HEK293 (cell line): ENCODE measurements at regions not wholly inside any gene's neighbourhood (a gene's known extent, or its start where the extent isn't known, plus 50 kb on each side); places are given as distances from the start of the nearest gene placed in this dataset.
A peak's percentile ranks its signal among the peaks of the same experiment; 100 is the strongest.

Source experiments
- GLIS1 ChIP-seq: fragments of 450-650 bp; formaldehyde crosslinking; IDR thresholded peaks from 2 replicates; pipeline ENCODE4 v1.5.1; 2016; ENCODE audit warnings: missing biosample characterization, missing genetic modification characterization
- GLIS2 ChIP-seq: fragments of 450-650 bp; formaldehyde crosslinking; IDR thresholded peaks from 2 replicates; pipeline ENCODE4 v1.5.1; 2016; ENCODE audit warnings: missing biosample characterization, missing genetic modification characterization
- KLF16 ChIP-seq: fragments of 450-650 bp; formaldehyde crosslinking; IDR thresholded peaks from 2 replicates; pipeline ENCODE4 v1.5.1; 2017; ENCODE audit warnings: missing biosample characterization, missing genetic modification characterization
- KLF8 ChIP-seq: fragments of 450-650 bp; formaldehyde crosslinking; IDR thresholded peaks from 2 replicates; pipeline ENCODE4 v1.5.1; 2016; ENCODE audit warnings: missing biosample characterization, missing genetic modification characterization
- MEIS1 ChIP-seq: sonication (generic); formaldehyde crosslinking; IDR thresholded peaks from 2 replicates; pipeline ENCODE4 v1.8.1; 2022; ENCODE audit warnings: missing genetic modification reagents, mild to moderate bottlenecking, borderline replicate concordance
- PRDM10 ChIP-seq: fragments of 450-650 bp; formaldehyde crosslinking; IDR thresholded peaks from 2 replicates; pipeline ENCODE4 v1.5.1; 2016; ENCODE audit warnings: missing biosample characterization, missing genetic modification characterization
- YY2 ChIP-seq: fragments of 450-650 bp; formaldehyde crosslinking; IDR thresholded peaks from 2 replicates; pipeline ENCODE4 v1.5.1; 2016; ENCODE audit warnings: missing biosample characterization, missing genetic modification characterization
- ZBTB49 ChIP-seq: fragments of 450-650 bp; formaldehyde crosslinking; IDR thresholded peaks from 2 replicates; pipeline ENCODE4 v1.5.1; 2016; ENCODE audit warnings: missing biosample characterization, missing genetic modification characterization, low read depth
- ZFP41 ChIP-seq: fragments of 450-650 bp; formaldehyde crosslinking; IDR thresholded peaks from 2 replicates; pipeline ENCODE4 v1.5.1; 2016; ENCODE audit warnings: missing biosample characterization, missing genetic modification characterization, borderline replicate concordance
- ZNF121 ChIP-seq: fragments of 450-650 bp; formaldehyde crosslinking; IDR thresholded peaks from 2 replicates; pipeline ENCODE4 v1.5.1; 2016; ENCODE audit warnings: missing biosample characterization, missing genetic modification characterization
- ZNF157 ChIP-seq: fragments of 450-650 bp; formaldehyde crosslinking; IDR thresholded peaks from 2 replicates; pipeline ENCODE4 v1.5.1; 2016; ENCODE audit warnings: missing biosample characterization, missing genetic modification characterization
- ZNF175 ChIP-seq: fragments of 450-650 bp; formaldehyde crosslinking; IDR thresholded peaks from 2 replicates; pipeline ENCODE4 v1.5.1; 2016; ENCODE audit warnings: missing biosample characterization, missing genetic modification characterization
- ZNF280C ChIP-seq: fragments of 450-650 bp; formaldehyde crosslinking; IDR thresholded peaks from 2 replicates; pipeline ENCODE4 v1.5.1; 2016; ENCODE audit warnings: missing biosample characterization, missing genetic modification characterization
- ZNF37A ChIP-seq: fragments of 450-650 bp; IDR thresholded peaks from 2 replicates; pipeline ENCODE4 v1.5.1; 2018; ENCODE audit warnings: missing biosample characterization, missing genetic modification characterization
- ZNF391 ChIP-seq: fragments of 450-650 bp; formaldehyde crosslinking; IDR thresholded peaks from 2 replicates; pipeline ENCODE4 v1.5.1; 2016; ENCODE audit warnings: low read depth, missing biosample characterization, missing genetic modification characterization, borderline replicate concordance
- ZNF416 ChIP-seq: fragments of 450-650 bp; formaldehyde crosslinking; IDR thresholded peaks from 2 replicates; pipeline ENCODE4 v1.5.1; 2016; ENCODE audit warnings: missing biosample characterization, missing genetic modification characterization
- ZNF561 ChIP-seq: fragments of 450-650 bp; IDR thresholded peaks from 2 replicates; pipeline ENCODE4 v1.5.1; 2018; ENCODE audit warnings: missing biosample characterization, missing genetic modification characterization, borderline replicate concordance
- ZNF610 ChIP-seq: fragments of 450-650 bp; formaldehyde crosslinking; IDR thresholded peaks from 2 replicates; pipeline ENCODE4 v1.5.1; 2016; ENCODE audit warnings: missing biosample characterization, missing genetic modification characterization, borderline replicate concordance
- ZNF621 ChIP-seq: fragments of 450-650 bp; formaldehyde crosslinking; IDR thresholded peaks from 2 replicates; pipeline ENCODE4 v1.5.1; 2017; ENCODE audit warnings: missing biosample characterization, missing genetic modification characterization
- ZNF645 ChIP-seq: fragments of 450-650 bp; formaldehyde crosslinking; IDR thresholded peaks from 2 replicates; pipeline ENCODE4; 2016; ENCODE audit warnings: missing biosample characterization, missing genetic modification characterization
- ZNF768 ChIP-seq: fragments of 450-650 bp; formaldehyde crosslinking; IDR thresholded peaks from 2 replicates; pipeline ENCODE4 v1.5.1; 2018; ENCODE audit warnings: missing biosample characterization, mild to moderate bottlenecking, missing genetic modification characterization
- ZNF777 ChIP-seq: fragments of 450-650 bp; formaldehyde crosslinking; IDR thresholded peaks from 2 replicates; pipeline ENCODE4 v1.5.1; 2017; ENCODE audit warnings: missing biosample characterization, missing genetic modification characterization, borderline replicate concordance
- ZNF785 ChIP-seq: fragments of 450-650 bp; formaldehyde crosslinking; IDR thresholded peaks from 2 replicates; pipeline ENCODE4 v1.5.1; 2016; ENCODE audit warnings: missing biosample characterization, missing genetic modification characterization
- ZNF837 ChIP-seq: fragments of 450-650 bp; formaldehyde crosslinking; IDR thresholded peaks from 2 replicates; pipeline ENCODE4 v1.5.1; 2016; ENCODE audit warnings: missing biosample characterization, missing genetic modification characterization
- ZSCAN5A ChIP-seq: fragments of 450-650 bp; formaldehyde crosslinking; IDR thresholded peaks from 2 replicates; pipeline ENCODE4 v1.5.1; 2016; ENCODE audit warnings: missing biosample characterization, missing genetic modification characterization
- TF ChIP-seq, protein P1 (sequence below): fragments of 450-650 bp; formaldehyde crosslinking; IDR thresholded peaks from 2 replicates; pipeline ENCODE4 v1.5.1; 2017; ENCODE audit warnings: missing biosample characterization, mild to moderate bottlenecking, missing genetic modification characterization, moderate library complexity

GRCh38 chr20:56957737-56958553 lies 308.5 kb downstream of the BMP7 start (continued):
- TF ChIP-seq PRDM10 (tag by site-specific recombination) (no peak), ZNF37A (tag by site-specific recombination) (no peak), GLIS1 (tag by site-specific recombination) (no peak), KLF16 (tag by site-specific recombination) (no peak), ZBTB49 (tag by site-specific recombination) (no peak), MEIS1 (CRISPR knock-in tag) (no peak), ZNF768 (tag by site-specific recombination) (no peak), ZNF157 (tag by site-specific recombination) (no peak), ZNF175 (no peak), ZNF645 (tag by site-specific recombination) (no peak), ZNF280C (tag by site-specific recombination) (no peak), ZNF121 (tag by site-specific recombination) (no peak), ZNF785 (tag by site-specific recombination) (no peak), YY2 (tag by site-specific recombination) (no peak), ZNF621 (tag by site-specific recombination) (no peak), ZNF610 (tag by site-specific recombination) (no peak), ZNF837 (no peak), ZSCAN5A (no peak), ZNF391 (tag by site-specific recombination) (no peak), ZNF777 (no peak), KLF8 (no peak), ZNF561 (peak; percentile 68; the same call in 1 of the 2 replicates), GLIS2 (tag by site-specific recombination) (peak; percentile 36; the same call in 1 of the 2 replicates), ZFP41 (no peak), ZNF416 (tag by site-specific recombination) (no peak)
- TF ChIP-seq, protein P1, sequence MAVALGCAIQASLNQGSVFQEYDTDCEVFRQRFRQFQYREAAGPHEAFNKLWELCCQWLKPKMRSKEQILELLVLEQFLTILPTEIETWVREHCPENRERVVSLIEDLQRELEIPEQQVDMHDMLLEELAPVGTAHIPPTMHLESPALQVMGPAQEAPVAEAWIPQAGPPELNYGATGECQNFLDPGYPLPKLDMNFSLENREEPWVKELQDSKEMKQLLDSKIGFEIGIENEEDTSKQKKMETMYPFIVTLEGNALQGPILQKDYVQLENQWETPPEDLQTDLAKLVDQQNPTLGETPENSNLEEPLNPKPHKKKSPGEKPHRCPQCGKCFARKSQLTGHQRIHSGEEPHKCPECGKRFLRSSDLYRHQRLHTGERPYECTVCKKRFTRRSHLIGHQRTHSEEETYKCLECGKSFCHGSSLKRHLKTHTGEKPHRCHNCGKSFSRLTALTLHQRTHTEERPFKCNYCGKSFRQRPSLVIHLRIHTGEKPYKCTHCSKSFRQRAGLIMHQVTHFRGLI = peak; percentile 61; the same call in 1 of the 2 replicates
